ENCODE measurements at regions not wholly inside any gene's neighbourhood (a gene's known extent, or its start where the extent isn't known, plus 50 kb on each side); places are given as distances from the start of the nearest gene placed in this dataset.
"Not testable (repeated sequence)": the region's sequence is repeated elsewhere in the genome, so short reads cannot be mapped to it uniquely, and the experiment has no call there.

DNA sequence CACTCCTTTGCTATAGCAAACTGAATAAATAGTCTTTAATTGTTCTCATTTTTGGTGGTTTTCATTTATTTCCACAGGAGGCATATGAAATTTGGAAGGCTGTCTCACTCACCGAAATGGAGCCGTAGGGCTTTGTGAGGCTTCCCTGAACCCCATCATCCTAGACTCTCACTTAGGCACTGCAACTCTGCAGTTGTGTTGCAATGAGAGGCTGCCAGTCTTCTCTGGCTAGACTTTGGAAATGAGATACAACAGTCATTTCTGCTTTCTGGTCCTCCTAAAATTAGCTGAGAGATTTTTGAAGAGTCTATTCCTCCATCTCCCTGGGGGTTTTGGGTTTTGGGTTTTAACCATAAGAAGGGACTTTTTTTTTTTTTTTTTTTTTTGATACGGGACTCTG is 146.5 kb downstream of the SH3BGRL start:
- no peak for DNase-seq

DNA sequence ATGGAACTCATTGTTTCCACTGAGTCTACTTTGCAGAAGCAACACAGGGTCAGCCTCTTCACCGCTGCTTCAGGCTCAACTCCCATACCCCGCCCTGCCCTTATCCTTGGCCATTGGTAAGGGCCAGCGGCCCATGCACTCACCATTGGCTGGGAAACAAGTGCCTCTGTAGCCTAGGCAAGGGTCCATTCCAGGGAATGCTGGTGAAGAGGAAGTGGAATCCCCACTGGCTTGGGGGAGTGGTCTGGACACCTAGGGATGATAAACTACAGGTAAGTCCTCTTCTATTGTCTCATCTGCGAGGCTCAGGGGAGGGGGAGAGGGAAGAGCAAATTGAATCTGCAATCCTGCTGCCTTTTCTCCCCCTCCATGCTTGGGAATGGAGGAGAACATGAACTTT is 153.1 kb downstream of the SH3BGRL start:
- DNase-seq, result no peak

DNA sequence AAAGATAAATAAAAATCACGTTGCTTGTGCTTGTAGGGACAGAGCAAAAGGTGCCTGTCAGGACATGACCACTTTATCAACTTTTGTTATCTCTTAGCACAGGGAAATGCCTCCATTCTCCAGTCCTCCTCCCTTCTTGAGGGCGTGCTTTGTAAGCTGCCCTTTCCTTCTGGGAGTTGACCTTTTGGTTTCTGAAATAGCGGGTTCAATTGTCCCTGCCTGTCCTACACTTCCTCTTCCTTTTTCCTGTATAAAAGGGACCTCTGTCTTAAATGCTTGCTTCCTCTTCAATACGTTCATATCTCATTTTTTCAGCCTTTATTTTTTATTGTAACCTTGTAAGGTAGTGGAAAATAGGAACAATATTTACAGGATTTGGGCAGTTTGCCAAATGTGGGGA is 153.5 kb downstream of the SH3BGRL start:
- DNase-seq, result no peak

DNA sequence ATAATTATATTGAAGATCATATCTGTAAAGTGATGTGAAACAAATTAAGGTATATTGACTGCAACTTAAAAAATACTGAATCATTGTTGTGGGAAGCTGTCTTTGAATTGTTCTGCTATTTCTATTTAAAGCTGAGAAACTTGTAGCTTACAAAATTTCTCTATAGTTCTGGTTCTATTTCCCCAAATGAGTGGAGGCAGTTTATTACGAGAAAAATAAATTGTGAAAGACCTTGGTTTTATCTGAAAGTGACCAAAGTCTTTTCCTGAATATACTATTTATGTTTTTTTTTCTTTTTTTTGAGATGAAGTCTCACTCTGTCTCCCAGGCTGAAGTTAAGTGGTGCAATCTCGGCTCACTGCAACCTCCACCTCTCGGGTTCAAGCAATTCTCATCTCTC is 165.4 kb downstream of the SH3BGRL start:
- no peak for DNase-seq

DNA sequence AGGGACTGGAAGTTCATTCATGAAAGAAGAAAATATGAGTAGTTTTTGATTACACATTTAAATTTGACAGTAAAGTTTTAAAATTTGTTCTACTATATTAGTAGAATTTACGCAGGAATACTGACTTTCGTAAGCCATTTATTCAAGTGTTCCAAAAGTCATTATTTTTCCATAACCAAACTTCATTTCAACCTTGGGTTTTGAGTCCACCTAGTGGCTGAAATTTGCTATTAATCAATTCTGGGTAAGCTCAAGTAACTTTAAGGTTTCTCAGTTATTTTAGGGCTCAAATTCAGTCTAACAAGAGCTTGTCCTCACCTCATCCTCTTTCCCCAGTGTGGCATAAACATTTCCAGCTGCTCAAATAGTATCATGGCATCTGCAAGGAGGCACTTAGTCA is 175.4 kb downstream of the SH3BGRL start:
- peak; percentile 25 for DNase-seq

DNA sequence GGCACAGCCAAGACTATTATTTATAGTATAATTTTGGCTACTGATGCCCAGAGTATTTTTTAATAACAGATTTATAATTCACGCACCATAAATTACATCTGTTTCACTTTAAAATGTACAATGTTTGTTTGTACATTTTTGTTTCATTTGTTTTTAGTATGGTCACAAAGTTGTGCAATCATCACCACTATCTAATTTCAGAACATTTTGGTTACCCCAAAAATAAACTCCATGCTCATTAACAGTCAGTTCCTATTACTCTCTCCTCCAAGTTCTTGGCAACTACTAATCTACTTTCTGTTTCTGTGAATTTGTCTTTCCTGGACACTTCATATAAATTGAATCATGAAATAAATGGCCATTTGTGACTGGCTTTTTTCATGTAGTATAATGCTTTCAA is 176.7 kb downstream of the SH3BGRL start:
- no peak for DNase-seq

DNA sequence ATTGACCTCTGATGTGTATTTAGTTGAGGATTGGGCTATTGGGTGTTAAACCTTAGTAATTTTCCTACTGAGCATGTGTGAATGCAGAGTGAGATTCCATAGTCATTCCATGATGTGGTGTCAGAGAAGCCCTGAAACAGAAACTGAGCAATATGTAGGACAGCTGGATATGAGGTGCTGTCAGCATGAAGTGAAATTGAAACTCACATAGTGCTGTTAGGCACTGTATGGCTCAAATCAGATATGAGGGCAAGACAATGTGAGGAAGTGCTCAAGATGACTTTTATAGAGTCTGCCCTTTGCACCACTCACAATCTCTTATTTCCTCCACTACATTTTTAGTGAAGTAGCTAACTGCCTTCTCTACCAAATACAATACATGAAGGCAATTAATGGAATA is 188.3 kb downstream of the SH3BGRL start:
- no peak for DNase-seq

DNA sequence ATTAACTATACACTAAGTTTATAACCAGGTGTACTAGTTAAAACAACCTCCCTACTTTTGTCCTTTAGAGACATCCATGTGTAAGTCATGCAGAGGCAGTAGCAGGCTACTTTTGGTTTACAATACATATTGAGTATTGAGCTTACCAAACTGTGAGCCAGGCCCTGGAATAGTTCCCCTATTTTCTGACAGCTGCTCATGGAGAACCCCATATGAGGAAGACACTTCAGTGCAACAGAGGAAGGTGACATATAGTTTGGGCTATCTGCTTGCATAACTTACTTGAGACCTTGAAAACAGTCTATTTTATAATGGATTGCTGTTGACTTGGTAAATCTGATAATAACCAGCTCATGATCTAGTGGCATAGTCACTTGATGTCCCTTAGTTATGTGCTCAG is 190.5 kb downstream of the SH3BGRL start:
- no peak for DNase-seq

DNA sequence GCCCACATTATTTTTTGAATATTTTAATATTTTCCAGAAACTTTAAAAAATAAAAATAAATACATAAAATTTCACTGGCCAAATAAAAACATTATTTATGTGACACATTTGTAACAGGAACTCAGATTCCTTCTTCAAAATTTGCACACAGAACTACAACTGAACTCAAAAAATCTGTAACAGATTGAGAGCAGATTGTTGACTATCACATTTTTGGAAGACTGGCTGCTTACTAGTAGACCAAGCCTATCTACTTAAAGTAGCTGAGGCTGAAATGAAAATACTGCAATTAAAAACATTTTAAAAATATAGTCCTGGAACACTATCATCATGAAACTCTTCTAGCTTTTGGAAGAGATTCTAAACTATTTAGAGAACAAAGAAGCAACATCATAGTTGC is 203.9 kb downstream of the SH3BGRL start:
- no peak for DNase-seq

DNA sequence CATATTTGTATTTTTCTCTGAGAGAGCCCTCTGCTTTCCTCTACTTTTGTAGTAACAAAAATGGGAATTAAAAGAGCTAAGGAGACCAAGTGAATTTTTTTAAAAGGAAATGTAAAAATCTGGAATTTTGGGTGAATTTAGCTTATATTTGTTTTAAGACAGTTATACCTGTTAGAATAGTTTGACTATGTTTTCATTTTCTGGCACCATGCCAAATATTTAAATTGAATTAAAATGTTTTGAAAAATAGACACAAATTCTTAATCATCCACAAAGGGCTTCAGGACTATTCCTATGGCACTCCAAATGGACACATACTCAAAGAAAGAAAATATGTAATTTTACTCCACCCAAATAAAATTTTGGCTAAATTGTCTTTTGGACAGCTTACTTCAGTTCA is 209.6 kb downstream of the SH3BGRL start:
- no peak for DNase-seq

DNA sequence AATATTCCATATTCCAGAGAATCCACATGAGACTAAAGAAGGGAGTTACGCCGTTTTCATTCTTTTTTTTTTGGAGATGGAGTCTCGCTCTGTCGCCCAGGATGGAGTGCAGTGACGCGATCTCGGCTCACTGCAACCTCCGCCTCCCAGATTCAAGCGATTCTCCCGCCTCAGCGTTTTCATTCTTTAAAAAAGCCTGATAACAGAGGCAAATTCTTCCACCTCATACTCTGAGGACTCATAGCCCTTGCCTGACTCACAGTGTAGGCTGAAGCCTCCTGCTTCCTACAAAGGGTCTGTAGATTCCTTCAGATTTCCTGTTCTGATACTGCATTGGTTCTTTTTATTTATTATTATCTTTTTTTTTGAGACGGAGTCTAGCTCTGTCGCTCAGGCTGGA is 210.5 kb downstream of the SH3BGRL start:
- no peak for DNase-seq

DNA sequence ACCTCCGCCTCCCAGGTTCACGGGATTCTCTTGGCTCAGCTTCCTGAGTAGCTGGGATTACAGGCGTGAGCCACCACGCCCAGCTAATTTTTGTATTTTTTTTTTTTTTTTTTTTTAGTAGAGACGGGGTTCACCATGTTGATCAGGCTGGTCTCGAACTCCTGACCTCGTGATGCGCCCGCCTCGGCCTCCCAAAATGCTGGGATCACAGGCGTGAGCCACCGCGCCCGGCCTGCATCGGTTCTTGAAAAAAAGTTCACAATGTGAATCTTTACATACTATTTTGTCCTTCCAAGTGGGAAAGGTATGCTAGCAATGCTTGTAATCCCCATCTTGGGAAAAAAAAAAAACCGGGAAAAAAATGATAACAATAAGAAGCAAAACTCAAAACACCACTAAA is 211.0 kb downstream of the SH3BGRL start:
- not testable (repeated sequence) for DNase-seq

DNA sequence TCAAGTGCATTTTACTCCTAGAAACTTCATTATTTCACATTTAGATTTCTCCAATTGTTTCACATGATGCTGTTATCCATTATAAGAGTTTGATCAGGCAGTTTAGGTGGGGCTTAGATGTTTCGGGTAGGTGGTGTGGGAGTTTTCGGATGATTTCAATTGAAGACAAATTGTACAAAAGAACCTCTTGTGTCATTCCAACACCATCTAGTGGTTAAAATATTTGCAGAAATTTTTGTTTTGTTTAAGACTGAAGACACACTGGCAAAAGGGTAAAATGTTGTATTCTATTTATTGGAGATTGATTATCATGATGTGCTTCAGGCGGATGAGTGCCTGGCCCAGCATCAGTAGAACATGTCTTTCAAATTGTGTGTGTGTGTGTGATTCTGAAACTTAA is 212.7 kb downstream of the SH3BGRL start:
- DNase-seq, result no peak

All from NCI-H82 (cell line).